Lower leg skin (tissue), 4 donors: ENCODE measurements at regions not wholly inside any gene's neighbourhood (a gene's known extent, or its start where the extent isn't known, plus 50 kb on each side); places are given as distances from the start of the nearest gene placed in this dataset.

Experiments
- DNase-seq, 2 donors: peaks; one replicate each; pipeline ENCODE4 v3.0.0-alpha.2; 2019; ENCODE audit warnings: low spot score in 2 of 2
- H3K4me3 ChIP-seq: fragments of 200-600 bp; sonication (generic); 2 replicates; pipeline ENCODE4 v1.5.1; 2017; ENCODE audit warnings: mild to moderate bottlenecking, low read depth; ENCODE audit not compliant: poor library complexity, severe bottlenecking
- POLR2A ChIP-seq, 2 donors: fragments of 450-650 bp; IDR thresholded peaks; one replicate each; pipeline ENCODE4 v1.6.1; 2016 to 2017; ENCODE audit warnings: antibody characterized with exemption in 2 of 2, mild to moderate bottlenecking in 1 of 2, moderate library complexity in 1 of 2
- WGBS, 2 donors: methylation state at CpG; one replicate each; pipeline ENCODE4 v1.1.5; 2018; 5-methylcytosine and 5-hydroxymethylcytosine counted together
- intact Hi-C: fragments of 100-400 bp; cut with DNase I; formaldehyde crosslinking; loops from one replicate; pipeline ENCODE4 v1.15.0; 2023; ENCODE audit warnings: low total_unique reads
- TF ChIP-seq, protein P1 (sequence below), 3 donors: fragments of 450-650 bp; IDR thresholded peaks; one replicate each; pipeline ENCODE4 v1.5.1; 2016; ENCODE audit warnings: antibody characterized with exemption in 3 of 3, mild to moderate bottlenecking in 3 of 3, moderate library complexity in 2 of 3

DNA sequence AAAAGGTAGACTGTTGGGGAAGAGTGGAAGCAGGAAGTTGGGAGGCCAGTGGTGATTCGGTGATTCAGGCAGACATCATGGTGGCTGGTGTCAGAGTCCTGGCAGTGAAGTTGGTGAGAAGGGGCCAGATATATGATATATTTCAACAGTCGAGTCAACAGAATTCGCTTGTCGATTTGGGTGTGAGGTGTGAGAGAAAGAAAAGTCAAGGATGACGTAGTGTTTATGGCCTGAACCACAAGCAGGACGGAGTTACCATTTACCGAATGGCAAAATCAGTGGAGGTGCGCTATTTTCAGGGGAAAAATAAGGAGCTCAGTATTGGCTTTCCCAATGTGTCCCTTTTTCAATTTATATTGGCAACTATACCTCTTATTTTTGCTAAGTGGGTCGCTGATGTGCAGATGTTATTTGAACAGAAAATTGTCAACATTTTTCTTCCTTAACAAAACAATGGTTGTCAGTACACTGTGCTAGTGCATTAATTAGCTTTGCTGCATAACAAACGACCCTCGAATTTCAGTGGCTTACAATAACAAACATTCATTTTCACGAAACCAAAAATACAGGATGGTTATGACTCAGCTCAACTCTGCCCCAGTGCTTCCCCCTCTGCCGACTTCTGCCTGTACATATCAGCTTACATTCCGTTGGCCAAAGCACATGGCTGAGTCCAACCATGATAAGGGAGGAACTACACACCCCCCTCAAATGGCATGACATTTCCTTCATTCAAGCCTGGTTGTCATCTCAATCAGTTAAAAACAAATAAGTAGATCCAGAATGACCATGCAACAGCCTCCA, 255.0 kb upstream of the ZFP64 start:
- intact Hi-C loops: no loop called here
- no peak overlapping the region for H3K4me3 ChIP-seq
- TF ChIP-seq, protein P1, sequence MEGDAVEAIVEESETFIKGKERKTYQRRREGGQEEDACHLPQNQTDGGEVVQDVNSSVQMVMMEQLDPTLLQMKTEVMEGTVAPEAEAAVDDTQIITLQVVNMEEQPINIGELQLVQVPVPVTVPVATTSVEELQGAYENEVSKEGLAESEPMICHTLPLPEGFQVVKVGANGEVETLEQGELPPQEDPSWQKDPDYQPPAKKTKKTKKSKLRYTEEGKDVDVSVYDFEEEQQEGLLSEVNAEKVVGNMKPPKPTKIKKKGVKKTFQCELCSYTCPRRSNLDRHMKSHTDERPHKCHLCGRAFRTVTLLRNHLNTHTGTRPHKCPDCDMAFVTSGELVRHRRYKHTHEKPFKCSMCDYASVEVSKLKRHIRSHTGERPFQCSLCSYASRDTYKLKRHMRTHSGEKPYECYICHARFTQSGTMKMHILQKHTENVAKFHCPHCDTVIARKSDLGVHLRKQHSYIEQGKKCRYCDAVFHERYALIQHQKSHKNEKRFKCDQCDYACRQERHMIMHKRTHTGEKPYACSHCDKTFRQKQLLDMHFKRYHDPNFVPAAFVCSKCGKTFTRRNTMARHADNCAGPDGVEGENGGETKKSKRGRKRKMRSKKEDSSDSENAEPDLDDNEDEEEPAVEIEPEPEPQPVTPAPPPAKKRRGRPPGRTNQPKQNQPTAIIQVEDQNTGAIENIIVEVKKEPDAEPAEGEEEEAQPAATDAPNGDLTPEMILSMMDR (IDR thresholded peaks at IDR 0.05): no peak
- no peak for TF ChIP-seq POLR2A (IDR thresholded peaks at IDR 0.05)
- DNase-seq: no peak
- 93 to 94% methylated on average over 14 of the region's 14 CpGs for WGBS, 2 donors

DNA sequence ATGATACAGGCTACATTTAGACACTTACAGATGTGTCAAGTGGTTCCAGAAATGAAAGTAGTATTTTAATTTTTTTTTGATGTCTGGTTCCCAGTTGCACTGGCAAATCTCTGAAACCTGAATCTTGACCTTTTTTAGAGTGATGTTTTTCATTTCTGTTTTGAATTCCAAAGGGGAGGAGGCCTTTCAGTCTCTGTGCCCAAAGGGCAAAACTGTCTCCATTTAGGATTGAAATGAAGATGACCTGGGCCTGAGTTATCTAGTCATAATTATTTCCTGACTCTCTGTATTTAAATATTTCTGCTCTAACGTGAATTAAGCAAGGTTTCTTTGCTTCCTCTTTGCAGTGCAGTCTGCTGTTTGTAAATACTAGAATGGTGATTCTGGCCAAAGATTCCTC, 252.9 kb upstream of the ZFP64 start:
- TF ChIP-seq, protein P1 (IDR thresholded peaks at IDR 0.05): no peak
- no peak for TF ChIP-seq POLR2A (IDR thresholded peaks at IDR 0.05)
- H3K4me3 ChIP-seq: no peak overlapping the region
- intact Hi-C loops: no loop called here
- 30 to 44% methylated on average over 1 of the region's 1 CpG for WGBS, 2 donors
- DNase-seq: no peak

DNA sequence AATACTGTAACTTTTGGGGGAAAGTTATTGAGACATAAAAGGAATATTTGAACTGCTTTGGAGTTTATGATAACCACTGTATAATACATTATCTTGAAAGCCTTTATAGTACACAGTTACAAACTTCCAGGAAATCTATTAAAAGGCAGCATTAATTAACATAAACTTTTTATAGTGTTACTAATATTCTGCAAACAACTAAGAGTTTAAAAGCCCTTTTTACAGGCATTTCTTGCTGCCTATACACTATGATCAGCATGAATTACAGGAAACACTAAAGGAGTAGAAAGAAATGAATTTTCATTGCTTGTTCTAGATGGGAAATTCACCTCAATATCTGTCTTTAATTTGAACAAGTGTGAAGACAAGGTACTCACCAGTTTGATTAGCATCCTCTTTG, 252.3 kb upstream of the ZFP64 start:
- DNase-seq: no peak
- intact Hi-C loops: no loop called here
- no peak overlapping the region for H3K4me3 ChIP-seq
- TF ChIP-seq, protein P1 (IDR thresholded peaks at IDR 0.05): no peak
- no peak for TF ChIP-seq POLR2A (IDR thresholded peaks at IDR 0.05)

DNA sequence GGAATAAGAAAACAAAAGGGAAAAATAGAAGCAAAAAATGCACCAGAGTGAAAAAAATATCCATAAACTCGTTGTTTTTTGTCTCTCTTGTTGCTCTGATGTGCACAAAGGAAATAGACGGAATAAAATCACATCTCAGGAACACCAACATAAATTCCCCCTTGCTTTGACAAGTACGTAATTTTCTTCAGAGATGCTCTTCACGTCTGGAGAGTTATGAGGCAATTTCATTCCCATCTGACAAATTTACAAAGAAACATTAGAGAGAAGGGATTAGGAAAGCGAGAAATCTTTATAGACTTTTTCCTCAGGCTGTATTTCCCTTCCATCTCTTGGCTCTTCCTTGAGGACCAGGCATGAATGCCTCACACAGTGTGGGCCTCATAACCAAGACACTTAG, 250.1 kb upstream of the ZFP64 start:
- WGBS, 2 donors: 65 to 73% methylated on average over 5 of the region's 5 CpGs
- TF ChIP-seq, protein P1 (IDR thresholded peaks at IDR 0.05): no peak
- no peak for TF ChIP-seq POLR2A (IDR thresholded peaks at IDR 0.05)
- no peak overlapping the region for H3K4me3 ChIP-seq
- intact Hi-C loops: no loop called here
- no peak for DNase-seq

DNA sequence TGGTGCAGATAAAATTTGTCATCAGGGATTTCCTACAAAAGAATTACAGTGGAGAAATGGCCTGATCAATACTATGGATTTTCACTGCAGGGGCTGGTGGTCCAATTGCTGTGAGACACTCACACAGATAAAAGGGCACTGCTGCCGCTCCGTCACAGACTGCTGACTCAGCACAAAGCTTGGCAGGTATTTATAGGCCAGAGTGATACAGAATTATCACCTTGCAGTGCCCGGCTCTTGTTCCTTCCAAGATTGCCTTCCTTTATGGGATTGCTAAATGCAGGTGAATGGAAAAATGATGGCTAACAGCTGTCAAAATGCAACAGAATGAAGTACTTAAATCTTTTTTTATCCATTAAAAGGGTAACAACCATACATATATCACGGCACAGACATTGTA, 247.8 kb upstream of the ZFP64 start:
- TF ChIP-seq, protein P1 (IDR thresholded peaks at IDR 0.05): no peak
- no peak for DNase-seq
- H3K4me3 ChIP-seq: no peak overlapping the region
- intact Hi-C loops: no loop called here
- 85 to 92% methylated on average over 4 of the region's 4 CpGs for whole genome bisulfite sequencing, 2 donors
